ENCODE measurements at regions not wholly inside any gene's neighbourhood (a gene's known extent, or its start where the extent isn't known, plus 50 kb on each side); places are given as distances from the start of the nearest gene placed in this dataset.

DNA sequence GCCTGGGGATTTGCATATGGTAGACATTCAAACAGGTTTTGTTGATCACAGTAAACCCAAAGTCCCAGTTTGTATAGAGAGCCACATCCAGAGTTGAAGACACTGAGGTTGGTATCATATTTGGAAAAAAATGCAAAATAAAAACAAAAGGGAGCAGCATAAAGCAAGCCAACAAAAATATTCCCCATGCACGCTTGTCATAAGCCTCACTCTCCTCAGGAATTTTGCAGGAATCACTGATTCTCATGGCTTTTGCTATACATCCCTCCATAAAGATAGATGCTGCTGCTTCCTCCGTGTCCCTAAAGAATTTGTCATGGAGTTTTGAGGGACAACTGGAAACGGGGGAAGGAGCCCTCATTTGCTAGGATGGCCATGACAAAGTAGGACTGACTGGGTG is 108.8 kb upstream of the TCF4 start:
- Histone ChIP-seq H3K36me3 (ENCODE audit: insufficient read depth, low read length) (no peaks in the 10 kb centered on the region), H3K4me1 (ENCODE audit: insufficient read depth, low read length) (no peaks in the 10 kb centered on the region), H3K79me2 (ENCODE audit: insufficient read depth, low read length) (no peaks in the 10 kb centered on the region), H3K4me2 (ENCODE audit: low read length) (no peak overlapping the region), H3K27me3 (ENCODE audit: insufficient read depth, low read length) (no peaks in the 10 kb centered on the region), H2AFZ (ENCODE audit: low read depth, low read length) (no peak overlapping the region), H3K9me3 (ENCODE audit: insufficient read depth, low read depth, low read length) (no peaks in the 10 kb centered on the region), H4K20me1 (ENCODE audit: insufficient read depth, low read length) (no peaks in the 10 kb centered on the region), H3K27ac (ENCODE audit: low read depth, low read length) (no peak overlapping the region), H3K4me3 (ENCODE audit: insufficient read depth, low read depth, low read length) (no peak overlapping the region), H3K9ac (ENCODE audit: low read length) (no peak overlapping the region)
- H3K27ac Mint-ChIP-seq (ENCODE audit: unreplicated experiment) = no peak overlapping the region
- no peak for FAIRE-seq
- TF ChIP-seq EZH2 (IDR thresholded peaks at IDR 0.05; ENCODE audit: insufficient read depth, low read length) = no peak
- TF ChIP-seq, protein P1, sequence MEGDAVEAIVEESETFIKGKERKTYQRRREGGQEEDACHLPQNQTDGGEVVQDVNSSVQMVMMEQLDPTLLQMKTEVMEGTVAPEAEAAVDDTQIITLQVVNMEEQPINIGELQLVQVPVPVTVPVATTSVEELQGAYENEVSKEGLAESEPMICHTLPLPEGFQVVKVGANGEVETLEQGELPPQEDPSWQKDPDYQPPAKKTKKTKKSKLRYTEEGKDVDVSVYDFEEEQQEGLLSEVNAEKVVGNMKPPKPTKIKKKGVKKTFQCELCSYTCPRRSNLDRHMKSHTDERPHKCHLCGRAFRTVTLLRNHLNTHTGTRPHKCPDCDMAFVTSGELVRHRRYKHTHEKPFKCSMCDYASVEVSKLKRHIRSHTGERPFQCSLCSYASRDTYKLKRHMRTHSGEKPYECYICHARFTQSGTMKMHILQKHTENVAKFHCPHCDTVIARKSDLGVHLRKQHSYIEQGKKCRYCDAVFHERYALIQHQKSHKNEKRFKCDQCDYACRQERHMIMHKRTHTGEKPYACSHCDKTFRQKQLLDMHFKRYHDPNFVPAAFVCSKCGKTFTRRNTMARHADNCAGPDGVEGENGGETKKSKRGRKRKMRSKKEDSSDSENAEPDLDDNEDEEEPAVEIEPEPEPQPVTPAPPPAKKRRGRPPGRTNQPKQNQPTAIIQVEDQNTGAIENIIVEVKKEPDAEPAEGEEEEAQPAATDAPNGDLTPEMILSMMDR (IDR thresholded peaks at IDR 0.05; ENCODE audit: insufficient read depth, low read depth, low read length) = no peak
- no peak overlapping the region for H3K4me3 Mint-ChIP-seq (ENCODE audit: unreplicated experiment)
- H3K4me1 Mint-ChIP-seq (ENCODE audit: low read depth, unreplicated experiment) = peaks cover 10% of the 10 kb centered on the region
- no peaks in the 10 kb centered on the region for H3K27me3 Mint-ChIP-seq (ENCODE audit: low read depth, unreplicated experiment)
- DNase-seq (ENCODE audit: low read depth) = no peak
- H3K36me3 Mint-ChIP-seq (ENCODE audit: low read depth, unreplicated experiment) = no peaks in the 10 kb centered on the region
- no peaks in the 10 kb centered on the region for H3K9me3 Mint-ChIP-seq (ENCODE audit: unreplicated experiment)

DNA sequence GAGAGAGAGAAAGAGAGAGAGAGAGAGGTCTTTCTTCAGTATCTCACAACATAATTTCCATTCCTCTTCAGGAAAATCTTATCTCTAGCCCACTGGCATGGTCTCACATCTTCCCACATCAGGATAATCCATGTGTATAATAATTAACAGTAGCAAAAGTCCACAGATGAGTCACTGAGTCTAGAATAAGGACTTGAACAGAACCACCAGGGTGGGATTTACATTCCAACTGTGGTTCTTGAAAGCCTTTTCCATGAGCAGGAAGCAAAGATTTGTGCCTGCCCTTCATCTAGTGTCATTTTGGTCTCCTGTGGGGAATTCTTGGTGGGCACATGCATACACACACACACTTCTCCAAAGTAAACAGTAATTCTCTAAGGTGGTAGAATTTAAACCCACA is 107.1 kb upstream of the TCF4 start:
- H3K9ac ChIP-seq (ENCODE audit: low read length) = no peak overlapping the region
- DNase-seq (ENCODE audit: low read depth) (peak; percentile 56), FAIRE-seq (no peak)
- no peaks in the 10 kb centered on the region for H3K9me3 Mint-ChIP-seq (ENCODE audit: unreplicated experiment)
- H3K4me2 ChIP-seq (ENCODE audit: low read length) = no peak overlapping the region
- H3K27ac ChIP-seq (ENCODE audit: low read depth, low read length) = no peak overlapping the region
- no peaks in the 10 kb centered on the region for H3K27me3 ChIP-seq (ENCODE audit: insufficient read depth, low read length)
- H3K79me2 ChIP-seq (ENCODE audit: insufficient read depth, low read length) = no peaks in the 10 kb centered on the region
- H3K4me1 ChIP-seq (ENCODE audit: insufficient read depth, low read length) = no peaks in the 10 kb centered on the region
- no peak overlapping the region for H2AFZ ChIP-seq (ENCODE audit: low read depth, low read length)
- no peaks in the 10 kb centered on the region for H3K36me3 ChIP-seq (ENCODE audit: insufficient read depth, low read length)
- no peak overlapping the region for H3K27ac Mint-ChIP-seq (ENCODE audit: unreplicated experiment)
- H3K36me3 Mint-ChIP-seq (ENCODE audit: low read depth, unreplicated experiment) = no peaks in the 10 kb centered on the region
- H4K20me1 ChIP-seq (ENCODE audit: insufficient read depth, low read length) = no peaks in the 10 kb centered on the region
- H3K27me3 Mint-ChIP-seq (ENCODE audit: low read depth, unreplicated experiment) = no peaks in the 10 kb centered on the region
- H3K4me3 Mint-ChIP-seq (ENCODE audit: unreplicated experiment) = no peak overlapping the region
- TF ChIP-seq, protein P1 (IDR thresholded peaks at IDR 0.05; ENCODE audit: insufficient read depth, low read depth, low read length) = no peak
- no peak for TF ChIP-seq EZH2 (IDR thresholded peaks at IDR 0.05; ENCODE audit: insufficient read depth, low read length)
- H3K9me3 ChIP-seq (ENCODE audit: insufficient read depth, low read depth, low read length) = no peaks in the 10 kb centered on the region
- H3K4me3 ChIP-seq (ENCODE audit: insufficient read depth, low read depth, low read length) = no peak overlapping the region
- H3K4me1 Mint-ChIP-seq (ENCODE audit: low read depth, unreplicated experiment) = peaks cover 10% of the 10 kb centered on the region

DNA sequence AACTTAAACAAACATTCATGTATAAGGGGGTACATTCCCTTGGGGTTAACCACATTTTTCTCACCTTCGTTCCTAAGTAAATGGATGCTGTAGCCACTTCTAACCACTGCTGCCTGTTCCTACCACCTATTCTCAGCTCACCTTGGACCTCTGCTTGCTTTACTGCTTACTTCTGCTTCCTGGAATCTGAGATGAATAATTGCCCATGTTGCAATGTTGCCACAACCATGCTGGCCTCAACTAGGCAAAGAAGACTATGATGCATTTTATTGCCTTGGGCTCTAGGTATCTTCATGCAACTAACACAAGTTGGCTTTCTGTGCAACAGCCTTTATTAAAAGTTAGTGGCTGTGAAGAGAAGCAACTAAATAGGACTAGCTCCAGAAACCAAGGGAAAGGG is 106.3 kb upstream of the TCF4 start:
- Histone ChIP-seq H3K27ac (ENCODE audit: low read depth, low read length) (no peak overlapping the region), H3K9me3 (ENCODE audit: insufficient read depth, low read depth, low read length) (no peaks in the 10 kb centered on the region), H3K79me2 (ENCODE audit: insufficient read depth, low read length) (no peaks in the 10 kb centered on the region), H3K4me1 (ENCODE audit: insufficient read depth, low read length) (no peaks in the 10 kb centered on the region), H2AFZ (ENCODE audit: low read depth, low read length) (no peak overlapping the region), H3K4me2 (ENCODE audit: low read length) (no peak overlapping the region), H3K4me3 (ENCODE audit: insufficient read depth, low read depth, low read length) (no peak overlapping the region), H3K36me3 (ENCODE audit: insufficient read depth, low read length) (no peaks in the 10 kb centered on the region), H4K20me1 (ENCODE audit: insufficient read depth, low read length) (no peaks in the 10 kb centered on the region), H3K9ac (ENCODE audit: low read length) (no peak overlapping the region), H3K27me3 (ENCODE audit: insufficient read depth, low read length) (no peaks in the 10 kb centered on the region)
- no peaks in the 10 kb centered on the region for H3K27me3 Mint-ChIP-seq (ENCODE audit: low read depth, unreplicated experiment)
- H3K27ac Mint-ChIP-seq (ENCODE audit: unreplicated experiment) = no peak overlapping the region
- H3K9me3 Mint-ChIP-seq (ENCODE audit: unreplicated experiment) = no peaks in the 10 kb centered on the region
- H3K4me3 Mint-ChIP-seq (ENCODE audit: unreplicated experiment) = no peak overlapping the region
- DNase-seq (ENCODE audit: low read depth) (peak; percentile 33), FAIRE-seq (no peak)
- no peak for TF ChIP-seq EZH2 (IDR thresholded peaks at IDR 0.05; ENCODE audit: insufficient read depth, low read length)
- TF ChIP-seq, protein P1 (IDR thresholded peaks at IDR 0.05; ENCODE audit: insufficient read depth, low read depth, low read length) = no peak
- peaks cover 10% of the 10 kb centered on the region for H3K4me1 Mint-ChIP-seq (ENCODE audit: low read depth, unreplicated experiment)
- no peaks in the 10 kb centered on the region for H3K36me3 Mint-ChIP-seq (ENCODE audit: low read depth, unreplicated experiment)
